RCC 7860 (cell line): ENCODE measurements at regions not wholly inside any gene's neighbourhood (a gene's known extent, or its start where the extent isn't known, plus 50 kb on each side); places are given as distances from the start of the nearest gene placed in this dataset.

Experiments used
- DNase-seq: peaks from one replicate; pipeline ENCODE4 v3.0.0-alpha.2; 2015; ENCODE audit warnings: low spot score
- FAIRE-seq: peaks from 2 replicates; lab custom pipeline; 2012; peaks lifted over from hg19 to GRCh38; lab: Jason Lieb, UNC

DNA sequence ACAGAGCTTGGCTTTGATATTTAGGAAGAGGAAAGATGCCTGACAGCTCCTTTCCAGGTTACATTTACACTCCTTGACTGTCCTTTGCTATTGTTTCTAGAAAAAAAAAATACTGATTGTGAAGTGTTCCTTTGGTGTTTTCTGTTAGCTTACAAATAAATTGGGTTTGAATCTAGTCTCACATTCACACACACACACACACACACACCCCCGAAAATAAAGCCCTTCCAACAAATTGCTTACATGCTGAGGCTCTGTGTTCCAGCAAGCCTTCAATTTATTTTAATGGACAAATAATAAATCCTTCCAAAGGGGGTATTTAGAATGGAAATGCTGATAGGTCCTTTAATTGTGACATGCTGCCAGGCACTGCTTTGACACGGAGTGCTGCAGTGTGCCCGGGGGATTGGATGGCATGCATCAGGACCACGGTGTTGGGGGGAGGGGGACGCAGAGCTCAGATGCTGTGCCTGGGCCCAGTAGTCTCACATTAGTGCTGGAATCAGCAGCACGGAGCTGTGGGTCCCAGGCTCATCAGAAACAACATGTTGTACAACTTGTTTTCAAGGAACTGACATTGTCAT lies 199.9 kb downstream of the CD83 start:
- no peak for DNase-seq
- FAIRE-seq = no peak

DNA sequence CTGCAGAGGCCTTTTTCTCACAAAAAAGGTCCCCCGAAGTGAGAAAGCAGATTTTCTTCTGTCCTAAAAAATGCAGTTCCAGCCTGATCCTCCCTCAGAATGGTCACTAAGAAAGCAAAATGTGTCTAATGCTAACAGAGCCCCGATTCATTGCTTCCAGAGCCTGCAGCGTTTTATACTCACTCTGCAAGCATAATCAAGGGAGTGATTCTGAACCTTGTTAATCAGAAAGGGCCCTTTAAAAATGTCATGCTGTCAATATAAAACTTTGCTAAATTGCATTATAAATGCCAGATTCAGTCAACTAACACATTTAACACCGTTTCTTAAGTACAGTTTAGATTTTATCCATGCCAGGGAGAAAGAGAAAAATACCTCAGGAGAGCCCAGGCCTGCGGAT lies 202.8 kb downstream of the CD83 start:
- DNase-seq (no peak), FAIRE-seq (no peak)

DNA sequence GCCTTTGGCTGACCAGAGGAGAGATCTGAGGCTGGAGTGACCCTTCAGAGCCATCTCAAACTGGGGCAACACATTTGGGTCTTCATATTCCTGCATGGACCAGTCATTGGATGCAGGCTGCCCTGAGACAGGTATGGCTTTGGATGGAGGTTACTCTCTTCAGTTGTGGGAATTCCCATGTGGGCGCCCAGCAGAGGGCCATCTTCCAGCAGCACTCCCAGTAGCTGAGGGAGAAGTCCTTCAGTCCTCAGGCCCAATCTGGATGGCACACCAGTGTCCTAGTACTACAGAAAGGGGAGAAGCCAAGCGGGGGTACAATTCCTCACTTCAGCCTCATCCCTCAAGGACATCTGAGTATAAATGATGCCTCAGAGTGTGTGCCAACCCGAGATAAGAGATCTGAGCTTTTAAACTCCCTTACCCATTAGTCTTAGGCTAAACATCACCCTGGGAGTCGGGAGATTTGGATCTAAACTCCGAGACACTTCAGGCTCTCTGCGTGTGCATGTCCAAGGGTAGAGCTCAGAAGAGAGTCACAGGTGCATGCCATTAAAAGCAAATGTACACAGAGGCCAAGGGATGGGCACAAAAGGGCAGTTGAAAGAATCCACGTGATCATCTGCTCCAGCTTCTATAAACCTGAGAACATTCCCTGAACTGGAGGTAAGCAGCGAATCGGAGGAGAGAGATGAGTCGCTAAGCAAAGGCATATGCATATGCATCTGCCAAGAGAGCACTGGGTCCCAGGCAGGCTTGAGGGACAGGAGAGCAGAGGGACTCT lies 204.6 kb downstream of the CD83 start:
- FAIRE-seq = no peak
- no peak for DNase-seq

DNA sequence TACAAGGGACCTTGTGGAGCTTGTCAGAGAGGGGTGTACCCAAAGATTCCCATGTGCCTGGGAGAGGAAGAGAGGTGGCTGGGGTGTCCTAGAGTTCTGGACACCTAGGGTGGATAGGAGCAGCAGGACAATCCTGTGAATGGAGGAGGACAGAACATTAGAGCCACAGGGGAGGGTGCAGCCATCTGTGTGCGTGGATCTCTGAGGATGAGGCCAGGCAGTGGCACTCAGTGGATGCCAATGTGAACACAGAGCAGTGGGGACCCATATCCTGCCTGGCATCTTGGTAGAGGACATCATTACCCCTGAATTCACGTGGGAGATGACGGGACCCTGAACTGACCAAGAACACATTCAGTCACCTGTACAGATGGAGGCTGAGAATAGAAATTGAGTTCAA lies 205.3 kb downstream of the CD83 start:
- FAIRE-seq (no peak), DNase-seq (no peak)

DNA sequence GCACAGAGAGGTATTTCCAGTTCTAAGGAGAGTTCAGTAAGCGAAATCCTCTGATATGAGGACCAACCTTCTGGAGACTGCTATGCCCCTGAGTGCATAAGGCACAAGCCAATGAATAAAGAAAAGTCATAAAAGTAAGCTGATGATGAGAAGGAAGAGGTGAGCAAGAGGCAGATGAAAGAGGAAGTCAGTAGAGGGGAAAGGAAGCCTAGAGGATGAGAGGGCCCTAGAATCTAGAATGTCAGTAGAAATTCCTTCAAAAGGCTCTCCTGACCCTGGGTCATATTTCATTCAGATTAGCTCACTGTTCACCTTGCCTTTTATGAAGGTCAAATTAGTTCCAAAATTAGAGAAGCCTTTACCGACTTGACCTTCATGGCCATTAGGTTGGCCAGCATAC lies 209.2 kb downstream of the CD83 start:
- no peak for FAIRE-seq

DNA sequence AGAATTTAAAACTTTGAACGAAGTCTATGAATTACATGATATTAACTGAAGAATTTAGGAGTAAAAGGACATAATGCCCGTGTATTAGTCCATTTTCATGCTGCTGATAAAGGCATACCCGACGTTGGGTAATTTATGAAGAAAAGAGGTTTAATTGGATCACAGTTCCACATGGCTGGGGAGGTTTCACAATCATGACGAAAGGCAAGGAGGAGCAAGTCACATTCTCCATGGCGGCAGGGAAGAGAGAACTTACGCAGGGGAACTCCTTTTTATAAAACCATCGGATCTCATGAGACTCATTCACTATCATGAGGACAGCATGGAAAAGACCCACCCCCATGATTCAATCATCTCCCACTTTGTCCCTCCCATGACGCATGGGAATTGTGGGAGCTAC lies 210.6 kb downstream of the CD83 start:
- FAIRE-seq (no peak), DNase-seq (no peak)

More for the DNA sequence above, 209.2 kb downstream of the CD83 start:
- no peak for DNase-seq

DNA sequence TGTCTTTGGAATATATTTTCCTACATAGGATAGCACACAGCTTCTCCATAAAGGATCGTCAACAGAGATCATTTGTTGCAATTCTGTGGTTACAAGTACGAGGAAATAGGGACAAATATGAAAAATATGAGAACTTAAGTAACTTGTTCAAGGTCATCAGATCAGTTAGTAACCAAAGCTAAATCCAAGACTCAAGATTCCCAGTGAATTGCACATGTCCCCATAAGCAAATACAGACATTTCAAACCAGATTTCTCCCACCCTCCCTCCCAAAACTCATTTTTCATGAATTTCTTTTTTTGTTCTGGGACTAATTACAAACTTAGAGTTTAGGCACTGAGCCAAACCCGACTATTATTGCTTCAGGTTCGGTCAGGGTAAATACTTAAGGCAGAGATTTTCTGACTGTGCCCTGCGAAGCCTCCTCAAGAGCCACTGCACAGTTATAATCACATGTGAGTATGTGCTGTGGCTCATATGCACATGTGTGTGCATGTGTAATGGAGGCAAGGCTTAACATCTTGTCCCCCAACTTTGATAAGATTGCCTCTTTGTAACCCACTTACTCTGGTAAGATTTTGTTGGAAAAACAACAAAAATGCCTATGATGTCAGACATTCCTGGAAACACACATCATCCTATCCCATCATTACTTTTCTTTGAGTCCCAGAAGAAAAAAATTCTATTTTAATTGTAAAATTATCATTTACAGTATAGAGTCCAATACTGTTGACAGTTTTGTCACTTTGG lies 216.2 kb downstream of the CD83 start:
- FAIRE-seq = no peak
- no peak for DNase-seq

DNA sequence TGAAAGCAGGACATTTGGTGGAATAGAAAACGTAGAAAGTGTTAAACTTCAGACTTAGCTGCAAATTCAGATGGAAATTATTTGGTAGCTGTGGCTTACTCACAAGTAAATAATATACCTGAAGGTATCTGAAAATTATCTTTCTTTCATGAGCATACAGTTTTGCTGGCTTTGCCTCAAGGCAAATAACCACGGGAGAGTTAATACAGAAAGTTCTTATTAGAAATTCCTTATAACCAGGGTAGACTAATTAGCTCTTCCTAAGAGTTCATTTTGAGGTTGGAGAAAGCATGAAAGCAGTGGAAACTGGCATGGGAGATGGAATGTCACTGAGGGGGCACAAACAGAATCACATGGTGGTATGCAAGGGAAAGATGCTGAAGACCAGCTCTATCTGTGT lies 217.5 kb downstream of the CD83 start:
- DNase-seq = no peak
- no peak for FAIRE-seq

DNA sequence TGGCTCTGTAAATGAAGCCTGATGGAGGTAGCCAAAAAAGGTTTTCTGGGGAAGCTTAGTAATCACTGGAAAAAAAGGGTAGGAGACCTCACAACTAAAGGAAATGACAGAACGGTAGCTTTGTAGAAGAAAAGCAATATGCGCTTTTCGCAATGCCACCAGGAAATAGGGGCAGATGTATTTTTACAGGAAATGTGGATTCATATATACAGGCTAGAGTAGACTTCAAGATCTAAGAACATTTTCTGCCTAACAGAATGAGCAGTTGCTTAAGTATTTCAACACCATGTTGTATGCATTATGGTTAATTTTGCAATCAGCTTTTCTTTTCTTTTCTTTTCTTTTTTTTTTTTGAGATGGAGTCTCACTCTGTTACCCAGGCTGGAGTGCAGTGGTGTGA lies 219.6 kb downstream of the CD83 start:
- no peak for DNase-seq

DNA sequence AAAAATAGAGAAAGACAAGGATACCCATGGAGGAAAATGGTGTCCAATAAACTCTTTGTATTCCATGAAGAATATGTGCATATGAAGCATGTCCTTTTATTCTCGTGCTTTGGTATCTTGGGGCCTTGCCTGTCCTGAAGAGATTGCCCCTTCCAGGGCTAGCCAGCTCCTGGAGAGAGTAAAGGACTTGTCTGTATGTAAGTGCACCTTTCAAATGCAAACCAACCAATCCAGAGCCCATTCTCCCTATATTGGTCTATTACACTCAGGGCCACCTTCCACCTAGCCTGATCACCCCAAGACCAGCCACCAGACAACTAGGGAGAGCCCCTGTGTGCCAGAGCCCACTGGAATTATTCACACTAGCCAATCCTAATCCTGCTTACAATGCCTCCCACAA lies 221.6 kb downstream of the CD83 start:
- no peak for DNase-seq
- no peak for FAIRE-seq

More for the DNA sequence above, 219.6 kb downstream of the CD83 start:
- FAIRE-seq = no peak

DNA sequence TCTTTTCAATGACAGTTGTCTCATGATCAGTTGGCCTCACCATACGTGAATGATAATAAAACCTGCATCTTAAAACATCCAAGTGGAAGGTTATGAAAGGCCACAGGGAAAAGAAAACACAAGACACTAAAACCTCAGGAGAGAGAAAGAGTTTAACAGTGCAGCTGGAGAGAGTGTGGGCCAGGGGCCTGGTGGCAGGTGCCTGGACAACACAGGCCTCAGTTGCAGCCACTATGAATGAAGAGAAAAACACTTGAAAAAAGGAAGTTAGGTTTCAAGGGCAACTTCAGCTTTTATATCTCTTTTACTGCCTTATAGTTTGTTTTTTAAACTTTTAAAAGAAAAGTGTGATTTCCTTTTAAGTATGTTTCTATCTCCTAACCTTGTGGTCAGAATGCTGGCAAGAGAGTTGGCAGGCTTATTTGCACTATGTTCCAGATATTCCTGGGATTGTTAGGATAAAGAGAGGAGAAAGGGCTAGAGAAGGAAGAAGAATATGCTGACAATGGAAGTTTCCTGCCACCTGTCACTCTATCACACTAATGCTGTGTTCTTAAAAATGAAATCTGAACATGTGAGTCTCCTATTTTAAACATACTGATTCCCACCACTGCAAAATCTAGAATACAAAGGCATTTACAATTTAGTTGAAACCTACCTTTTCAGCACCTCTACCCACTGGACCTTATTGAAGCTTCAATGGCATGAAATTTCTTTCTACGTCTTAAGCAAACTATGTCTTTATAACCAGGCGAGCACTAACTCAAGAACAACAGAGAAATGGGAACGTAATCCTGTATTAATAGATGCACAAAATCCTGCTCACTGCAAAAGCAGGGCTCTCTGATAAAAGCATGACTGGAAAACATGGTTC lies 222.4 kb downstream of the CD83 start:
- DNase-seq (no peak), FAIRE-seq (no peak)

DNA sequence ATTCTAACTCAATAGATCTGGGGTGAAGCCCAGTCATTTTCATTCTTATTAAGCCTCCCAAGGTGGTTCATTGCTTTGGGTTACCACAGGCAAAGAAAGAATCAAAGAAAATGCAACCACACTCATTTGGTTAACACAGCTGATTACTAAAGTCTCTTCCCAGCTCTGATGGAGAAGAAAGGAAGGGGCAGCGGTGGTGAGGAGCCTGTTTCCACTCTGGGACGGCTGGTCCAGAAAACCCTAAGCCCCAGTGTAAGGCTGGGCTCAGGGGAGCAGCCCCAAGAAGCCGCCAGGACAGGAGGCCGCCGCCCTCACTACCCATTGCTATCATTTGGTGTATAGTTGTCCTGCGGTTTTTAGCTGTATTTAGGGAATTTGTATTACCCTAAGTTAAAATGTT lies 226.9 kb downstream of the CD83 start:
- DNase-seq (no peak), FAIRE-seq (no peak)

DNA sequence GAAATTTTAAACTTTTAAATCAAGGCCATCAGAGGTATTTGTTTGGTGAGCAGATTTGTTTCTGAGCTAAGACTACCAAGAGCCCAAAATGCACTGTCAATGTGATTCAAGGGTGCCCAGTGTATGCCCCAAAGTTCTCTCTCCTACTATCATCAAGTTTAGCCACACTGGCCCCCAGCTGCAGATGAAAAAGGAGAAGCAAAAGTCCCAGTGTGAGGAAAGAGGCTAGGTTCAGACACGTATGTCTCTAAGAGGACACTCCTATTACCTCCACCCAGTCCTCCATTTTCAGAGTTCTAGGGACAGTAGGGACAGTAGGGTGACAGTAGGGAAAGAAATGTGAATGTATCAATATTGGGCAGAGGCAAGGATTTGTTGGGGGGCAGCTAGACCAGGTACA lies 230.8 kb downstream of the CD83 start:
- FAIRE-seq (no peak), DNase-seq (no peak)

DNA sequence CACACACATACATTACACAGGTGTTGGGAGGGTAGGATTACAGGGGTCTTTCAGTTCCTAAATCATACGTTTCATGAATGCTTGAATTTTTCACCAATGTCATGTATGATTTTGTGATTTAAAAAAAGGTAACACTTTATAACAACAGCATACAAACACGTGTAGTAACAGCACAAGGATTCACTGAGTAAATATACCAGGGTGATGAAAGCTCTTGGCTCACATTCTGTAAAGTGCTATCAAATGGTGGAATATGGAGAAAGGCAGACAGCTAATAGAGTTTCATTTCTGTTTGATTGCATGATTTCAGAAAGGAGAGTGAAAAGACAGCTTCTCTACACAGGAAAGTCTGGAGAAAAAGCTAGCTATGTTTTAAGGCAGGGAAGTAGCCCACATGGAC lies 231.9 kb downstream of the CD83 start:
- DNase-seq (no peak), FAIRE-seq (no peak)

DNA sequence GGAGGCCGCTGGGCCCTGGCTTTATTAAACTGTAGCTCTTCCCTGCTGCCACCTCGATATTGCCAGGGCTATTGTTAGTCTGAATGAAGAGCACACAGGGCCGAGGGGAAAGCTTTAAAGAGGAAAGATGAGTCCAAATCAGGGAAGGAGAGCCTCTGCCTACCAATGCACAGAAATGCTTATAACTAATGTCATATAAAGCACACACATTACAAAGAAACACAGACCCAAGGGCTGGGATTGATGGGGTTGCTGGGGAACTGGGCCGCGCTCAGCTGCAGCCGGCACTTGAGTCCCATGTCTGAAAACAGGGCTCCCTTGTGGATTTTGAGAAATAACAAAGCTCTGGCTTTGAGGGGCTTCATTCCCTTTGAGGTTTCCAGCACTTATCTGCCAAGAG lies 232.6 kb downstream of the CD83 start:
- DNase-seq (no peak), FAIRE-seq (no peak)

DNA sequence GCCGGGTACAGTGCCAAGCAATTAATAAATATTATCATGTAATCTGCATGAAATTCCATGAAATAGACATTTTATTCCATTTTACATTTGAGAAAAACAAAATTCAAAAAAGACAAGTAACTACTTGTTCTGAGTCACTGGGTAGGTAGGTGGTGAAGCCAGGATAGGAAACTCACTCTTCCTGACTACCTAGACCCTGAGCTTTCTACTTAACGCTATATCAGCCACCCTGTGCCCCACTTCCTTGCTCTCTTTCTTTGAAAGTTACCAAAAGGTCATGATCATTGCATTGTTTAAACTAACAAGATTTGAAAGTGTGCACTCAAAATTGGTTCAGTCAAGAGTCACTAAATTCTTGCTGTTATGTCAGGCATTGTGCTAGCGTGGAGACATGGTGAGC lies 235.7 kb downstream of the CD83 start:
- DNase-seq = no peak
- no peak for FAIRE-seq

DNA sequence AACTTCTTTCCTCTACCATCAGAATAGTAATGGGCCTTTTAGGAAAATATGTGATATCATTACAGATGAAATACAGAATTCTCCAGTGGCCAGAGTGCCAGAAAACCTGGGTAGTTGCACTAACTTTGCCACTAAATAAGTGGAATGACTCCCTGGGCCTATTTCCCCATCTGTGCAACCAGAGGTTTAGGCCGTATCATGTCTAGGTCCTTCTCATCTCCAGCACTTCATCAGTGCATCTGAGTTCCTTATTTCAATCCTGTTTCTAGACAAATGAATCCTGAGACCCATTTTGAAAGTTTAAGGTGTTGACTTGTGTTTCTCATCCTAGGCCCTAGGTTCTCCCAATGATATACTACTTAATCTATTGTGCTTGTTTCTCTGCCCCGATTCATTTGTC lies 236.2 kb downstream of the CD83 start:
- FAIRE-seq (no peak), DNase-seq (no peak)

DNA sequence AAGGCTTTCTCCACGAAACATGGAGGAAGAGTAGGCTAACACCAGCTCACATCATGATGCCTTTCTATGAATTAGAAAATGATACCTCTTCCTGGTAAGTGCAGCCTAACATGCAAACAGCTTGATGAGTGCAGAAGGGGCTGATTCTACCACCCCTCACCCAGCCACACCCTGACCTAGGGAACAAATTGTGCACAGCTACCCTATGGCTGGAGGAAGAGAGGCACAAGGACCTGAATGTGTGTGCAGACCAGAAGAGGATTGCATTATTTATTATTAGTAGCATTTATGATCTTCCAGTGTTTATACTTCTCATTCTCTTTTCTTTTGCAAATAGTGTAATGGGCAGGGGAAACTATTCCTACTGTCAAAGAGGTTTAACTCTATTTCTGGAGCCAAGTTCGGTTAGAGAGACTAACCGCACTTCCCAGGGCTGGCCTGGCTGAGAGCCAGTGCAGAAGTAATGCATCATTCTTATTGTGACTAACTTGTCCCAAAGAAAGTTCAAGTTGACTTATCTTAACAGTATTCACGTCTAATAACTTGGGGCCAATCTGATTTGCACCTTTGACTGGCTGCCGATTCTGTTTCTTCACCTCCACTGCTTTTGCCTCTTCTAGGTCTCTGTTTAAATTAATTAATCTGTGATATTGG lies 237.5 kb downstream of the CD83 start:
- FAIRE-seq (peak; percentile 87), DNase-seq (peak; percentile 63)

DNA sequence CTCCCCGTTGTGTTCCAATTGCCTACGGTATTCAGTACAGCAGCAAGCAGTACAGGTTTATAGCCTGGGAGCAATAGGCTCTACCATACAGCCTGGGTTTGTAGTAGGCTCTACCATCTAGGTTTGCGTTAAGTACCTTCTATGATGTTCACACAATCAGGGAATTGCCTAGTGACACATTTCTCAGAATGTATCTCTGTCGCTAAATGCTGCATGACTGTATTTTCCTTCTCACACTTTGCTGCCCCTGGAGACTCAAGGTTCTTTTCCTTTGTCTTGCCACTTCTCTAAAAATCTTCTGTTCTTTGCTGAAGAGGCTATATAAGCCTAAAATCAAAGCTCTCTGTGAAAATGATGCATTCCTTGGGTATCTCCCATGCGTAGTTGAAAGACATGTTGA lies 241.9 kb downstream of the CD83 start:
- FAIRE-seq = no peak

DNA sequence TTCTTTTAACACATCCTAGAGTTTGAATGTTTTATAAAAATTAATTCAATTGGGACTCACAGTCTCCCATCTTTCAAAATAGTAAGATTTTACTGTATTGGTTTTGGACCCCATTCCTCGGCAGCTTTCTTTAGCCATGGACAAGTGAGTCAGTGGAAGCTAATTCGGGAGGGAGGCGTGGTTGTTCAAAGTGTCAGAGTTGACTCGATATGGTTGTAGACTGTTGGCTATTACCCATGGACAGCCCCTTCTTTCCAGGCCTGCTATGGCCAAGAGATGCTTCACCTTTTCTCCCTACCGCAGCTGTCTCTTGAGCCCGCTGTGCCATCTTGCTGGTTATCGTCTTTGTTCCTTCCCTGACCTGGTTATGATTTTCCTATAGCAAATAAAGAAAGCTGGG lies 243.0 kb downstream of the CD83 start:
- no peak for FAIRE-seq
- no peak for DNase-seq

More for the DNA sequence above, 241.9 kb downstream of the CD83 start:
- DNase-seq = no peak

DNA sequence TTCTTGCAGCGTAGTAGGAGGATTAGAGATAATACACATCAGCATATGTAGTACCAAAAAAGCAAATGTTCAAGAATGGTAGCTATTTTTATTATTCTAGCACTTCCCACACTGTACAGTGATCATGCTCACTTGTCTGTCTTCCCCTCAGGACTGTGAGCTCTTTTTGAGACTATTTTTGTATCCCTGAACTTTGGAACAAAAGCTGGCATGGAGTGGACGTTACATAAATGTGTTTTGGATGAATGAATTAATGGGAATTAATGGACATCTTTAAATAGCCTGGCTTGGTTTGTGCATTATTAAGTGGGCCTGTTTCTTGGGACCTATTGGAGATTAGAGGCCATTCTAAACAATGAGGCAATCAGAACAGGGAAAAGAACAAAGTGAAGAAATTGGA lies 243.7 kb downstream of the CD83 start:
- DNase-seq = no peak
- no peak for FAIRE-seq
